HFFc6 (cell line): ENCODE measurements at regions not wholly inside any gene's neighbourhood (a gene's known extent, or its start where the extent isn't known, plus 50 kb on each side); places are given as distances from the start of the nearest gene placed in this dataset.

Experiments
- DNase-seq: peaks from one replicate; pipeline ENCODE4 v3.0.0-alpha.2; 2018
- H3K27ac Mint-ChIP-seq: 2 replicates; pipeline ENCODE4 v1.8.0; 2020; ENCODE audit warnings: mild to moderate bottlenecking, mixed read lengths
- H3K27me3 Mint-ChIP-seq: 2 replicates; pipeline ENCODE4 v1.8.0; 2021; ENCODE audit warnings: mild to moderate bottlenecking, moderate library complexity, mixed read lengths; ENCODE audit not compliant: insufficient read depth
- H3K36me3 Mint-ChIP-seq: 2 replicates; pipeline ENCODE4 v1.8.0; 2021; ENCODE audit warnings: low read depth, mixed read lengths
- H3K4me1 Mint-ChIP-seq: 2 replicates; pipeline ENCODE4 v1.8.0; 2020; ENCODE audit warnings: low read depth, mixed read lengths
- H3K4me3 Mint-ChIP-seq: 2 replicates; pipeline ENCODE4 v1.8.0; 2020; ENCODE audit warnings: mild to moderate bottlenecking, moderate library complexity, mixed read lengths
- H3K9me3 Mint-ChIP-seq: 2 replicates; pipeline ENCODE4 v1.8.0; 2020; ENCODE audit warnings: mild to moderate bottlenecking, mixed read lengths
- CTCF ChIP-seq: fragments of 200-600 bp; sonication (generic); IDR thresholded peaks from 2 replicates; pipeline ENCODE4 v1.5.0; 2021; ENCODE audit warnings: antibody characterized with exemption, mild to moderate bottlenecking

DNA sequence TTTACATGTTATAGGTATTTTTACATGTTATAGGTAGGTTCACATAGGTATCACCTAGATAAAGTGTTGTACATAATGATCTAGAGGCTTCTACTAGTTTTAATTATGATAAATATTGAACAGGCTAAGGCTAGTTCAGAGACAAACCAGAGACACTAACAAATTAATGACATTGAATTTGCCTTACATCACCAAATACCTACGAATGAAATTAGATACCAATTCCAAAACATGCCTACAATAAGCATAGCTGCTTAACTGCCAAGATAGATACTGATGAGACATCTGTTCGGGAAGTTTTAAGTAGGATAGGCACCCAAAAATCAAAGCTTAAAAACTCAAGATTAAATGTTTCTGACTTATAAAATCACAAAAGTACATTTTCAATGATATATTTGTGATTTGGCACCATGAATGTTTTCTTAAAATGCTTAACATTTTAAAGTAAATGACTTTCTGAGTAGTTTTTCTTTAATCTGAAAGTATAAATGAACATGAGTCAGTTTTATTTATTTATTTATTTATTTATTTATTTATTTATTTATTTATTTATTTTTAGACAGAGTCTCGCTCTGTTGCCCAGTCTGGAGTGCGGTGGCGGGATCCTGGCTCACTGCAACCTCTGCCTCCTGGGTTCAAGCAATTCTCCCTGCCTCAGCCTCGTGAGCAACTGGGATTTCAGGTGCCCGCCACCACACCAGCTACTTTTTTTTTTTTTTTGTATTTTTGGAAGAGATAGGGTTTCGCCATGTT, 703.1 kb upstream of the ARRDC3 start:
- no peak overlapping the region for H3K27ac Mint-ChIP-seq
- H3K4me1 Mint-ChIP-seq, result peaks cover 6% of the 10 kb centered on the region; the same call in 1 of the 2 replicates
- H3K36me3 Mint-ChIP-seq, result no peaks in the 10 kb centered on the region
- no peak for DNase-seq
- no peak for TF ChIP-seq CTCF
- H3K9me3 Mint-ChIP-seq, result no peaks in the 10 kb centered on the region
- H3K4me3 Mint-ChIP-seq, result no peak overlapping the region
- H3K27me3 Mint-ChIP-seq, result no peaks in the 10 kb centered on the region

DNA sequence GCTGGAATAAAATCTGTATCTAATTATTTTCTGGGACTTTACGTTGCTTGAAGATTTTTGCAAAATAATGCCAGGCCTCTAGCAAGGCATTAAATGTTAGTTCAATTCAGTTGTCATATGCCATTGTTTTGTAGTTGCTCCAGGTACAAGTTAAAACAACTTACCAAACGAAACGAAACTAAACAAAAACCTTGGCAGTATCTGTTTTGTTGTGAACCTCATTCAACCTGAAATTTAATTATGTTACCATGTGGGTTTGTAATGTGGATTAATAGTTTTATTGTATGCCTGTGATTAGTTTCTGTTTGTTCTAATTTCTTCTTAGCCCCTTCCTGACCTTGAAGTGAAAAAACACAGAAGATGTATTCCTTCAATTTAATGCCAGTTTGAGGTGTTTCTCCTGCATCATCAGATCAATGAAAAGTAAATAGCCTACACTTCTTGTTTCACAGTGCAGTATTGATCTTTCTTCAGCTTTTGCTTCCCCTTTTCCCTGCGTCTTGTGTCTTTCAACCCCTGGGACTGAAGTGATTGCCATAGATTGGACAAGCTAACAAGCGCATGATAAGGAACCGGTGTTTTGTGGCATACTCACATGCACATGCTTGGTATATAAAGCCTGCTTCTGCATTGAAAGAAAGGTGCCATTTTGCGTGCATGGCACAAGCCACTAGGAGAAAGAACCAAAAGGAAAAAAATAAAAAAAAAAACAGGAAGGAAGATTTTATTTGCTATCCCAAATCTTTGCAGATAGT, 699.0 kb upstream of the ARRDC3 start:
- Mint-ChIP-seq H3K27ac (no peak overlapping the region), H3K9me3 (peaks cover 5% of the 10 kb centered on the region; the same call in 1 of the 2 replicates), H3K4me1 (peaks cover 6% of the 10 kb centered on the region; the same call in 1 of the 2 replicates), H3K27me3 (no peaks in the 10 kb centered on the region; the same call in 1 of the 2 replicates), H3K36me3 (no peaks in the 10 kb centered on the region), H3K4me3 (peak overlapping the region; percentile 80)
- no peak for DNase-seq
- TF ChIP-seq CTCF, result no peak

DNA sequence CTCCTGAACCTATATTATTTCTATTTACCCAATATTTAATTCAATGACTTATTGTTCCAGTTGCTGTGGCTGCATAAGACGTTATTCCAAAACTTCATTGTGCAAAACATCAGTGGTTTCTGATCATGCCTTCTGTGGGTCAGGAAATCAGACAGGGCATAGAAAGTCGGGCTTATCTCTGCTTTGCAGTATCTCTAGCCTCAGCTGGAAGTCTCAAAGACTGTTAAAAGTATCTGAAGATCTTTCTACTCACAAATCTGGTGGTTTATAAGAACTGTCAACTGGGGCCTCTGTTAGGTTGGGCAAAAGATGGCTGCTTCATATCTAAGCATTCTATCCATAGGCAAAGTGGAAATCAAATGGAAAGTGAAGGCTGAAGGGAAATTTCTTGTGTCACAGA, 687.7 kb upstream of the ARRDC3 start:
- Mint-ChIP-seq H3K36me3 (no peaks in the 10 kb centered on the region), H3K4me3 (no peak overlapping the region), H3K4me1 (no peaks in the 10 kb centered on the region), H3K9me3 (peaks cover 20% of the 10 kb centered on the region), H3K27ac (no peak overlapping the region), H3K27me3 (0 out of 2 replicates have a peak, but pooled peaks cover 2% of the 10 kb centered on the region)
- no peak for TF ChIP-seq CTCF
- DNase-seq, result no peak

DNA sequence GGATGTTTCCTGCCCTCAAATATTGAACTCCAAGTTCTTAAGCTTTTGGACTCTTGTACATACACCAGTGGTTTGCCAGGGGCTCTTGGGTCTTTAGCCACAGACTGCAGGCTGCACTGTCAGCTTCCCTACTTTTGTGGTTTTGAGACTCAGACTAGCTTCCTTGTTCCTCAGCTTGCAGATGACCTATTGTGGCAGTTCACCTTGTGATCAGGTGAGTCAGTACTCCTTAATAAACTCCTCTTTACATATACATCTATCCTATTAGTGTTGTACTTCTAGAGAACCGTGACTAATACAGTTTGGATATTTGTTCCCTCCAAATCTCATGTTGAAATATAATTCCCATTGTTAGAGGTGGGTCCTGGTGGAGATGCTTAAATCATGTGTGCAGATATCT, 681.9 kb upstream of the ARRDC3 start:
- H3K36me3 Mint-ChIP-seq, result no peaks in the 10 kb centered on the region
- H3K4me1 Mint-ChIP-seq, result no peaks in the 10 kb centered on the region
- no peak overlapping the region for H3K27ac Mint-ChIP-seq
- no peak for TF ChIP-seq CTCF
- no peaks in the 10 kb centered on the region for H3K27me3 Mint-ChIP-seq
- no peak for DNase-seq
- H3K9me3 Mint-ChIP-seq, result peaks cover 29% of the 10 kb centered on the region
- H3K4me3 Mint-ChIP-seq, result no peak overlapping the region

GRCh38 chr5:92051741-92052140, 668.6 kb upstream of the ARRDC3 start:
- Mint-ChIP-seq H3K36me3 (no peaks in the 10 kb centered on the region), H3K27ac (no peak overlapping the region), H3K4me3 (no peak overlapping the region), H3K9me3 (peaks cover 16% of the 10 kb centered on the region), H3K4me1 (no peaks in the 10 kb centered on the region), H3K27me3 (no peaks in the 10 kb centered on the region)
- TF ChIP-seq CTCF, result no peak
- DNase-seq, result no peak
